NCI-H1048 (cell line): ENCODE measurements at regions not wholly inside any gene's neighbourhood (a gene's known extent, or its start where the extent isn't known, plus 50 kb on each side); places are given as distances from the start of the nearest gene placed in this dataset.

ENCODE experiments used
- DNase-seq: peaks from one replicate; lab custom pipeline; 2025; lab: John Stamatoyannopoulos, UW

DNA sequence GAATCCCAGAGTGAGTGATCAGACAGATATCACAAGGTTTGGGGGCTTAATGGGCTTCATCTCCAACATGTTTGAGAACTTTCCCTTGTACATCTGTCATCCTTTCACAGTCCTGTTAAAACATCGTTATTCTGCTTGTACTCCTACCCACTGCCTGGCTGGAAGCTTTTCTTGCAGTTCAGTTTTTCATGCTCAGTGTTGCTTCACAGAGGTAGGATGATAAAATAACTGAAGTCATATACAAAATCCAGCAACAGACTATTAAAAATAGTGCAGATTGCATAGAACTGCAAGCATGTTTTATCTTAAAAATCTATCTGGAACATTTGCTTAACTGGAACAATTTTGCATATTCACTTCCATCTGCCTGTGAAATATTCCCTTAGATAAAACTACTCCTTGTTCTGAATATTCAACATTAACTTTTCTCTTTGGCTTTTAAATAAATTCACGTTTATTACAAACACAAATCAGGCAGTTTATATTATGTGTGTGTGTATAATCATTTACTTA, 579.6 kb upstream of the IGFBP7 start:
- DNase-seq = peak; percentile 33

DNA sequence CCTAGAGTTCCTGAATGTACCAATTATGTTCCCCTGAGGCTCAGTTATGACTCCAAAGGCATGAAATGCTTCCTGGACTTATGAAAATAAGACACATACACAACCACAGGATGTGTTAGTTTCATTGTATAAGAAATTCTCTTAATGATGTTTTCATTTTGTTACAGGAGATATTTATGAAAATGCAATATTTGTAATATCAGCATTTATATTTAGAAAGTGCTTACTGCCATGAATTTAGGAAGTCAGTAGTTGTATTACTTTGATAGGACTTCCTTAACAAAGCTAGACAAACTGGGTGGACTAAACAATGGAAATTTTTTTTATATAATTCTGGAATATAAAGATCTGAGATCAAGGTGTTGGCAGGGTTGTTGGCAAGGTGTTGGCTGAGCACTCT, 572.1 kb upstream of the IGFBP7 start:
- DNase-seq = no peak

DNA sequence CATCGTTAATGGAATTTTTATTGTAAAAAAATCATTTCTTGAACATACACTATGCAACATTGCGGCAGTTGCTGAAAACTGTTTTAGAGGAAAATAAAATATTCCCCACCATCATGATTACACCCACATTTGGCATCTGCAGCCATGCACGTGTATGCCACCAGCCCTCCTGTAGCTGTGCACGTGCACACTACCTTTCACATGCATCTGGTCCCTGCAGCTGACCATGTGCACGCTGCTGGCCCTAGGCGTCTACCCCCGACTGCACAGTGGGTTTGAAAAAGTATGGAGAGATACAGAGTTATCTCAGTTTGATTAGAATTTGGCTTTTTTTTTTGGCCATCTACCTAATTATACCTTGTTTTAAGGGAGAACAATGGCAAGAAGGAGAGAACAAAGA, 569.8 kb upstream of the IGFBP7 start:
- DNase-seq = no peak

DNA sequence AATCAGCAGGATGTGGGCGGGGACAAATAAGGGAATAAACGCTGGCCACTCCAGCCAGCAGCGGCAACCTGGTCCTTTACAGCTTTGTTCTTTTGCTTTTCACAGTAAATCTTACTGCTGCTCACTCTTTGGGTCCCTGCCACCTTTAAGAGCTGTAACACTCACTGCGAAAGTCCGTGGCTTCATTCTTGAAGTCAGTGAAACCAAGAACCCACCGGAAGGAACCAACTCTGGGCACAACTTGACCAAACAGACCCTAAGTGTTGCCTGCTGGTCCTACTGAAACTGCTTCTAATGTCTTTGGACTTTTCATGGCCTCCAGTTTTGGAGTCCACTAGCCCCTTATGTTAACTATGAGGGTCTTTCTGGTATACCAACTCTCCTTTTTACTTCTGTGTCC, 566.2 kb upstream of the IGFBP7 start:
- no peak for DNase-seq

DNA sequence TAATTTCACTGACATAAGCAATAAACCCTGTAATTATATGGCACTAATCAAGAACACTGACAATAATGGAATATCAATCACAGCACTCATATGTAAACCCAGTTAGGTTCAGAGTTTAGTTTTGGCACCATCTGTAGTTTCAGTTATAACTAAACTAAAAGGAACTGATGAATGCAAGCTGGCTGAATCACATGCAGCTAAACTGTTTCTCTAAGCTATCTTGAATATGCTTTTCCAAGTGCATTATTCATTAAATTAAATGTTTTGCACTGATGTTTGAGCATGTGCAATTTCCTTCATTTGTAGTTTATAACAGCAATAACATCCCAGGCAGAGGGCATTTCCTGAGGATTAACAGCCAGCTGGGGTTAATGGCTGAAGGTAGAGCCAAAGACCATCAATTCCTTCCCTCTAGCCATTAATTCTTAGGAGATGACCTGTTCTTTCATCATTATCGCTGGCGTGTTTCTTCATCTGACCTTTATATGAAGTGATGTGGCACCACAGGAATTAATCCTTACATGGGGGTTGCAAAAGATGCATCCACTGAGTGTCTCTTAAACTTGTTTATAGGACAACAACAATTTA, 562.8 kb upstream of the IGFBP7 start:
- DNase-seq = no peak

DNA sequence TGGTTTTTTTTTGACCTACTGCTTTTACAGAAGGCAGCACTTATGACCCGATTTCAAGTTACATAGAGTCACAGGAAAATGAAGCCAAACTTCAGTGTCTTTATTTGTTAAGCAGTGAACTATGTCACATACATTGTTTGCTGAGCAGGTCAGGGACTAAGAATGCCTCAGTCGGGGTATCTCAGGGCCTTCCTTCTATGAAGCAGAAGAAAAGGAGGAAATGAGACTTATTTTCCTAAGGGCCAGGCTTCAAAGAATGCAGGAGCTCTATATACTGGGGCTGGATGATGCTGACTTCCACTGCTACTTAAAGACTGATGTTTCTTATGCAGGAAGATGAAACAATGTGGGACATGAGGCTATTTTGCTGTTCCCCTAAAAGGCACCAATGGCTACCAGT, 558.4 kb upstream of the IGFBP7 start:
- DNase-seq = no peak

DNA sequence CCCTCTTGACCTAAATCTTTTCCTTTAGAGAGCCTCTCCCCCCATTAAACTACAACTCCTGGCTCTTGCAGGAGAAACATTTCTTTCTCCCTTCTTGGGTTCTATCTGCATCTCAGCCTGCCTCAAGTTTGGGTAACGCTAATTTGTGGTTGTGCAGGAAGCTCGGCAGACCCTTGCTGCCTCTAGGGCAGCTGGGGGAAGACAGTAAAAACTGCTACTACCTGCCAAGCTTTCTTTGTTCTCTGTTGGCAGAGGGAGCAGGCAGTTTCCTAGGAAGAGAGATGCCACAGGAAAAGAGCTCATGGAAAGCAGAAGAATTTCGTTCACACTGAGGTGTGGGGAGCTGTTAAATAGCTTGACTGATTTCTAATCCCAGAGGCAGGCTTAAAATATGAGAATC, 555.6 kb upstream of the IGFBP7 start:
- DNase-seq = no peak

DNA sequence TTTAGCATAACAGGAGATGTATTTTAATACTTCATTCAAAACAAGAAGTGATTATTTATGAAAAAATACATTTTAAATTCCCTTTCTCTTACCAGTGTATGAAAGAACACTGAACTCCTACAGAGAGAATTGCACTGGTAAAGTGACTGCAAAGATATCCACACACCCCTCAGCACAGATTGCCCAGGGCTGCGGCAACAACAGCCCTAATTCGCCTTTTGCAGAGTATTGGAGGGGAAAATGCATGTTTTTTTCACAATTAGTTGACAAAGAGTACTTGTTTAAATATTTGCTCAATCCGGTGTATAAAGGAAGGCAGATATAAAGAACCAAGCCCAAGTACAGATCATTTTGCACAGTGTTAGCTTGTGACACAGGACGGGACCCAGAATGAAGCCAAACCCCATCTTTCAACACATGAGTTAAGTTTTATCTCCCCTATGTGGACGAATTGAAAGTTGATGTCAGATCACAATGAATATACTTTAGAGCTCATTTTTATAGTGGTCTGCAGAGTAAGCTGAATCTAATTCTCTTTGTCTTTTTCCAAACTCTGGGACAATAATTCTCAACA, 551.4 kb upstream of the IGFBP7 start:
- DNase-seq = no peak

DNA sequence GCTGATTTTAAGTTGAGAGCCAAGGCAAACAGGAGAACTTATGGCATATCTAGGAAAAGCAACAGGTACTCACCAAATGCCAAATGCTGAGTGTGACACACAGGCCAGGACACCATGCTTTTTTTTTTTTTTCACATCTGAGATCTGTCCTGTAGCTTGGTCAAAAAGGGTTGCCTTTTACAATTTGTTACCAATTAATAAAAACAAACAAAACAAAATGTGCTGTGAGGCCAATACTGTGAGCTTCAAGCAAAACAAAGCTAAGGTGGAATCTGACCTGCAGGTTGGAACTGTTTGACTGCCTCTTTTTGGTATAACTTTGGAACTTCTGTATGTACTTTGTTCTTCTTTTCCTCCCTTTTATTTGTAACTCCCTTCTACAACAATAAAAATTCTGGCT, 548.5 kb upstream of the IGFBP7 start:
- DNase-seq = no peak

DNA sequence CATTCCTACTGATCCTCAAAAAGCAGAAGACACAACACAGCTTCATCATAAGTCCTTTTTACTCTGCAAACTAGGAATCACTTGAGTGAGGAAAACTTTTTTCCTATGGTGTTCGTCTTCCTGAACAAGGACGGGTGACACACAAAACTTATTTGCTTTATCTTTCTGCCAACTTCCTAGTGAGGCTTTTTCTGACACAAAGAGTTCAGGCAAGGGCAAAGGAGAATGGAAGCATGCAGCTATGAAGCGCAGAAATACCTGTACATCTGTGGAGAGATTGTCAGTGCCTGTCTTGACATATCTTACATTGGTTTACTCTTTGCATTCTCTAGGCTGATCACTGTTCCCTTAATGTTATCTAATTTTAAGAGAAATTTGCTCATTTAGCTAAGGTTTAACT, 548.0 kb upstream of the IGFBP7 start:
- DNase-seq = no peak

DNA sequence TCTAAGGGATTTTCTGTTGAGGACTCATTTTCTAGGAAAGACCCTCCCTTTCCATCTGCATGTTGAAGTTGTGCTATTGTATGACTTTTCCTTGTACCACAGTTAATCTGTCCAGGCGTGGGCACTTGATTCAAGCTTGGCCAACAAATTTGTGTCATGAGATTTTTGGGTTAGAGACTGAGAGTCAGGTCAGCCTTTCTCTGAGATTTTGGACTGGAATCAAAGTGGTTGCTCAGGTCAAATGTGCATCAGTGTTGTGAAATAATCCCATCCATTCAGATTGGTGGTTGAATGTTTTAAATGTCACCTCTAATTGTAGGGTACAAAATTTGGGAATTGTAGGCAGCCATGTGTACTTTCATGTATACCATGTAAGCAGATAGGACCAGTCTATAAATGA, 545.2 kb upstream of the IGFBP7 start:
- DNase-seq = no peak

DNA sequence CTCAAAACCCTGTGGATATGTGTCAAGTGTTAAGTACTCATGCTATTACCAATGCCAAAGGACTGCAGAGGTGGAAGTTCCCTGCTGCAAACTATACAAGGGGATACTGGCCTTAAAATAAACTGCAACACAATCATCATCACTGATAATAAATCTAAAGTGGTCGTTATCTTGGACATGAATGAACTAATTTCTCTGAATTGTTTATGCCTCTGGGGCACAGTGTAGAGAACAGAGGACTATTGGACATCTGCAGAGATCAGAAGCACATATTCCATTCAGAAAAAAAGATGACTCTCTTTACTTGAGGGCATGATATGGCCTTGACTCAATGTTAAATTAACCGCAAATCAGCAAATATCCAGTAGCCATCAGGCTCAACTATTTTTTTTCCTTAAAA, 542.6 kb upstream of the IGFBP7 start:
- no peak for DNase-seq

DNA sequence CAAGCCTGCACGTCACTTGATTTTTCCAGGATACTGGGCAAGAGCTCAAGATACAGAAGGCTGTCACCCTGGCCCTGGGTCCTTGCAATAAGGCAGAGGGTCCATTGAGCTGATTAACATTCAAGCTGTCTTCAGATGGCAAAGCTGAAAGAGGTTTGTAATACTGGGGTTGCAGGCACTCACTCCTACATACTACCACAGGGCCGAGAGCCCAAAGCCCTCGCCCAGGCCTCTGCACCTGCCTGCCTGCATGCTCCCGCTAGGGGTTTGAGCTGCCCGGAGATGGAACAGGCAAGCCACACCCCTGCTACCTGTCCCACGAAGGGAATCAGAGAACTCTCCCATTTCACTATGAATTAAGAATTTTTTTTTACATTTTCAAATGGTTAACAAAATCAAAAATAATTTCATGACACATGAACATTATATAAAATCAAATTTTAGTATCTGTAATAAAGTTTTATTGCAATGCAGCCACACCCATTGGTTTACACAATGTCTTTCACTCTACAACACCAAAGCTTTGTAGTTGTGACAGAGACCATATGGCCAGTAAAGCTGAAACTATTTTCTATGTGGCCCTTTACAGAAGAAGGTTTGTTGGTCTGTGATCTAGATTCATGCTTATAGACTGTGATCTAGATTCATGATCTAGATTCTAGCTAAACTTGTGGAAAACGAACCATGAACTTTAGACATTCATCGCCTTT, 530.4 kb upstream of the IGFBP7 start:
- DNase-seq = no peak

DNA sequence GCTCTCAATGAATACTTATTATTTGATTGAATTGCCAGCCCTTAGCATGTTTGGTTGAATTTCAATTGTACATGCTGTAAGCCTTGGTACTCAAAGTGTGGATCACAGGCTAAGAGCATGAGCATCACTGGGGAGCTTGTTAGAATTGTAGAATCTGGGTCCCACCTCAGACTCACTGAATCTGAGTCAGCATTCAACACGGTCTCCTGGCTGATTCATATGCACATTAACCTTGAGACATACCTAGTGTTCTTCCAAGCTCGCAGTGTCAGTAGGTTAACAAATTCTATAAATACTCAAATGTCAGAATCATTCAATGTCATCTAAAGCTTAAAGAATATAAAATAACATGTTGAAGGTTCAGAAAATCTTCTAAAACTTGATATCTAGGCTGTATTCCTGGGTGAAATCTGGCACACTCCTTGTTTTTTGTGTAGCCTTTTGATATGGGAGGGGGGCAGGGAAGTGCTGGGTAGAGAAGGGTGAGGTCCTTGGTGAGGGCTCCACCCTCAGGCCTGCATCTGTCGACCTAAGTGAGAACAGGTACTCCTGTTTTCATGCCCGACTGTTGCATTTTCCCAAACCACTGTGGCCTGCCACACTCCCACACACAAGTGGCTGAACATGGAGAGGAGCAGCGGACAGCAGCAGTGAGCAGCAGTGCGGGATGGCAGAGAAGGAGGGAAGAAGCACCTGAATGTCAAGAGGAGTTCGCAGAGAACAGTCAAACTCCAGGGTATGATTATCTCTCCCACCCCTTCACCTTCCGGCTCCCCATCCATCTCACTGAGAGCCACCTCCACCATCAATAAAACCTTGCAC, 529.6 kb upstream of the IGFBP7 start:
- DNase-seq = no peak

DNA sequence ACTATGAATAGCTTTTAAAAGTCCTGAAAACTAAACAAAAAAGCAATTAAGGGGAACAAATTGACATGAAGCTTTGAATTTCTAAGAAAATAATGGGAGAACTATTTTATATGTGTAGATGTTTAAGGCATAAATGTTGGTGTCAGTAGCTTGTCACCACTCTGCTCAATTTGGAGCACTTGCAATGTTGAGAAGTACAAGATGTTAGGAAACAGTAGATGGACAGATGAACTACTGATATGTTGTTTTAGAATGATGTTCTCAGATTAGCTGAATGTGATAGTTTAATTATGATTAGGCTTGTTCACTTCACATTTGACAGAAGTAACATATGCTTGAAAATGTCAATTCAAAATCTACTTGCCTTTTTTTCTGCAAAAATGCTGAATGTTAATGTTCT, 525.7 kb upstream of the IGFBP7 start:
- DNase-seq = no peak

DNA sequence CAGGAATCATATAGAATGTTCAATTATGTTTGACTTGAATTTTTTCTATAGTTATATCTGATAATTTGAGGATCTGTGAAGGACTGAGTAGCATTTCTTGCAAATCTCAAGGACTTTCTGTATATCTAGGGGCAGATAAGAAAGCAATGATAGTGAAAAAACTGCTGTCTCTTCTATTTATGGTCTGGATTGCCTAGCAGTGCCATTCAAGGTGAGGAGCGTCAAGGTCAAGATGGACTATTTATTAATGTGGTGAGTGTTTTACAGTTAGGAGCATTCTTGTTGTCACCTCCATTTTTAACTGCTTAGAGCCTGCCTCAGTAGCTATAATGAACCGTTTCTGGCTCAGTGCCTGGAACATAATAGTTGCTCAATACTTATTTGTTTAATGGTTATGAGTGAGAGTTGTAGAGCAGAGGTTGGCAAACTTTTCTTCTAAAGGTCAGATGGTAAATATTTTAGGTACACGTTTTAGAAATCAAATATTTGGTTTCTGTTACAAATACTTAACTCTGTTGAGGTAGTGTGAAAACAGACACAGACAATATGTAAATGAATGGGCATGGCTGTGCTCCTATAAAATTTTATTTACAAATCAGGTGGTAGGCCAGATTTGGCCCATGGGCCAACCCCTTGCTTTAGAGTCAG, 523.2 kb upstream of the IGFBP7 start:
- DNase-seq = no peak

DNA sequence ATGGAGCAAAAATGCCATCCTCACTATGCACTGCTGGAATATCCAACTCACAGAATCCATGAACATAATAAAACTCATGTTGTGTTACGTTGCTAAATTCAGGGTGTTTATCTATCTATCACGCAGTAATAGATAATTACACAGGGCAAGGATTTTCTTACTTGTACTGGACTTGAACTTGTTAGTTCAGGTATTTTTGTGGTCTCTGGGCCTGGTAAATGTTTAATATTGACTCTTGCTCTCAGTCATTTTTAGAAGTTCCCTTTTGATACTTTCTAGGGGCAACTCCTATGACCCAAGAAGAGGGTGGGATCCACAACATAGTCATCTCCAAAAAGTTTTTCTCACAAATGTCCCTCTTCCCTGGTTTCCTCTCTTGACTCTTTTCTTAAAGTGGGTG, 522.4 kb upstream of the IGFBP7 start:
- no peak for DNase-seq

DNA sequence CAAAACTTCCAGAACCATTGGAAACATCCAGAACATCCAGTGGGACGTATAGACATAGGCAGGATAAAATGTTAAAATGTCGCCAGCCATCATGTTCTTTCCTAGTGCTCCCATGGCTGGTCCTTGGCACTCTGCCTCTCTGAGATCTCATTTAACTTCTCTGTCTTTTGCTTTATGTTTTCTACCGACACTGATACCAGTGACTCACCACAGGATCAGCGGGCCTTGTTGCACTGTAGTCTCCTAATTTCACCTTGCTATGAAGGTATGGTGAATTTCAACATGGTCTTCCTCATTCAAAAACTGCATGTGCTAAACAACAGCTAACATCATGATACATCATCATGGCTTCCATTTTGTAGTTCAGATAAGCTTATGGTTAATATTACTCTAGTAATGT, 521.0 kb upstream of the IGFBP7 start:
- DNase-seq = no peak

DNA sequence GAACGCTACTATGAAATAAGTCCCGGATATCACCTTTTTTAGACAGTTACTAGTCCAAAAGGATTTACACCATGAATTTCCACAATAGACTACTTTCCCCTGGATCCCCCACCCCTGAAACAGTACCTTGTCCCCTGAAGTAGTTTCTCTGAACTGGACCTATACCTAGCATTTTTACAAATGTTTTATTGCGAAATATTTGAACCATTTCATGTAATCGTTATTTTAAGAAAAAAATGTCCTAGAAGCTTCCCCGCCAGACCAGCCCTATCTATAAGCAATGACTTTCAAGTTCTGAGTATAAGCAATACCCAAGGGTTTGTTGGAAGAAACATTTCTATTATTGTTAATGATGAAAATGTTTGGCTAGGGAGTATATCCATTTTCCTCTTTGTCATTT, 517.8 kb upstream of the IGFBP7 start:
- no peak for DNase-seq

DNA sequence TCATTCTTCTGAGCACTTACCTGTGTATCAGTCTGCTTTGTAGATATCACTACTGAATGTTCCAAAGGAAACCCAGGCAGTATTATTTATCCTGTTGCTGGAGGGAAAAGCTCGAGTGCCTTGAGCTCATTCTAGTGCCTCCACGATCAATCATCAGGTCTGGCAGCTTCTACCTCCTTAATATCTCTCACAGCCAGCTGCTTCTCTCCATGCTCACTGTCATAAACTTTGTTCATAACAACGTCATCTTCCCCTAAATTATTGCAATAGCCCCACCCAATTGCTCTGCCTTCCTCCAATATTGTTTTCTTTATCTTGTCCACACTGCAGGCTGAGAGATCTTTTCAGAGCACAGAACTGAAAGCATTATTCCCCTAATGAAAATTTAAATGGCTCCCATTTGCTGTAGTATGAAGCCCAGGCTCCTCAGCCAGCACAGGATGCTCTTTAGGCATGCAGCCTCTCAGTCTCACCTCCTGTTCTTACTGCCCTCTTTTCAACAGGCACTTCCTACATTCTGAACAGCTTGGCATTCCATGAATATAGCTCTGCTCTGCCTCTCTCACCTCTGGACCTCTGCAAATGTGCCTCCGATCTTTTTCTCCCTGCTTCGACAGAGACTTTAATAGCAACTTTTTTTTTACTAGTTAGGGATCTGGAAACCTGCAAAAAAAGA, 504.2 kb upstream of the IGFBP7 start:
- no peak for DNase-seq

DNA sequence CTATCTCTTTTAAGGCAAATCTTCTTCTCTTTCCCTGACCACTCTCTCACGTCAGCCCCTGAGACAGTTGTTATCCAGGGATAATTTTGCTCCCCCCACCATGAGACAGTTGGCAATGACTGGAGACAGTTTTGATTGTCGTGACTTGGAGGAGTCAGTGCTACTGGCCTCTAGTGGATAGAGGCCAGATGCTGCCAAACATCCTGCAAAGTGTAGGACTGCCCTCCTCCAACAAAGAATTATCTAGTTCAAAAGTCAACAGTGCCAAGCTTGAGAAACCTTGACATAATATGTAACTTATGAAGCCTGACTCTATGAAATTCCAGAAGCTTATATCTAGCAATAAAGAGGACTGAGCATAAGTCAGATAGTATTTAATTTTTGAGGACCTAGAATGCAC, 502.1 kb upstream of the IGFBP7 start:
- no peak for DNase-seq
